OCI-LY3 (cell line): ENCODE measurements at regions not wholly inside any gene's neighbourhood (a gene's known extent, or its start where the extent isn't known, plus 50 kb on each side); places are given as distances from the start of the nearest gene placed in this dataset.

Source experiments
- EZH2phosphoT487 ChIP-seq: fragments of 200-600 bp; shearing (Covaris generic); IDR thresholded peaks from 2 replicates; pipeline ENCODE4 v1.6.1; 2018; ENCODE audit warnings: antibody characterized with exemption, mixed run types, low read depth
- TF ChIP-seq, protein P1 (sequence below): fragments of 200-600, 300-600 bp; sonication (generic); IDR thresholded peaks from 2 replicates; pipeline ENCODE4 v1.5.1; 2014; ENCODE audit warnings: antibody characterized with exemption, low read length, low read depth

DNA sequence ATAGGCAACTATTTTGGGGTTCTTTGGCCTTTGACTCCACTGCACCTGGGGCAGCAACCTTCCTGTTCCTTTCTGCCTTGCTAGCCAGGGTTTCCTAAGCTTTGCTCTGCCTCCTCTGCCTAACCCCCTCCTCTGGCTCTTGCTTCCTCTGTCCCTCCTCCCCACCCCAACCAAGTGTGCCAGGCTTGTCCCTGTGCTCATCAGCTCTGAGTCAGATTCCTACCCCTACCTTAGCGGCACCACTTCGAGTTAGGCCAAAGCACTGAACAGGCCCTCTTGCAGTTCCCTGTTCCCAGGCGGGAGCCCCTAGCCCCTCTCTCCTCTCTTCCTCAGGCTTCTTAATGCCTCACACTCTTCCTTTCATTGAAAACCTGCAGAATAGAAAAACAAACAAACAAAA, 74.8 kb upstream of the HAO2 start:
- TF ChIP-seq, protein P1, sequence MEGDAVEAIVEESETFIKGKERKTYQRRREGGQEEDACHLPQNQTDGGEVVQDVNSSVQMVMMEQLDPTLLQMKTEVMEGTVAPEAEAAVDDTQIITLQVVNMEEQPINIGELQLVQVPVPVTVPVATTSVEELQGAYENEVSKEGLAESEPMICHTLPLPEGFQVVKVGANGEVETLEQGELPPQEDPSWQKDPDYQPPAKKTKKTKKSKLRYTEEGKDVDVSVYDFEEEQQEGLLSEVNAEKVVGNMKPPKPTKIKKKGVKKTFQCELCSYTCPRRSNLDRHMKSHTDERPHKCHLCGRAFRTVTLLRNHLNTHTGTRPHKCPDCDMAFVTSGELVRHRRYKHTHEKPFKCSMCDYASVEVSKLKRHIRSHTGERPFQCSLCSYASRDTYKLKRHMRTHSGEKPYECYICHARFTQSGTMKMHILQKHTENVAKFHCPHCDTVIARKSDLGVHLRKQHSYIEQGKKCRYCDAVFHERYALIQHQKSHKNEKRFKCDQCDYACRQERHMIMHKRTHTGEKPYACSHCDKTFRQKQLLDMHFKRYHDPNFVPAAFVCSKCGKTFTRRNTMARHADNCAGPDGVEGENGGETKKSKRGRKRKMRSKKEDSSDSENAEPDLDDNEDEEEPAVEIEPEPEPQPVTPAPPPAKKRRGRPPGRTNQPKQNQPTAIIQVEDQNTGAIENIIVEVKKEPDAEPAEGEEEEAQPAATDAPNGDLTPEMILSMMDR = no peak
- no peak for TF ChIP-seq EZH2phosphoT487
